ENCODE measurements at regions not wholly inside any gene's neighbourhood (a gene's known extent, or its start where the extent isn't known, plus 50 kb on each side); places are given as distances from the start of the nearest gene placed in this dataset.

GRCh38 chr4:187547316-187547715 lies 448.3 kb upstream of the ZFP42 start:
- CTCF ChIA-PET: no interaction called here
- Histone ChIP-seq H3K9me3 (ENCODE audit: control insufficient read depth, insufficient read depth, low read depth, low read length) (no peaks in the 10 kb centered on the region), H3K27ac (ENCODE audit: extremely low read depth, low read depth, low read length) (no peak overlapping the region), H3K36me3 (ENCODE audit: control insufficient read depth in 2 of 2, insufficient read depth in 1 of 2, low read length in 2 of 2) (no peaks in the 10 kb centered on the region), H3K4me1 (ENCODE audit: control insufficient read depth, insufficient read depth, low read length) (no peaks in the 10 kb centered on the region), H3K4me3 (ENCODE audit: low read depth, low read length) (no peak overlapping the region)
- no peak for TF ChIP-seq ZNF585B (tag by site-specific recombination; IDR thresholded peaks at IDR 0.05)
- no peak for TF ChIP-seq ZSCAN4 (tag by site-specific recombination; IDR thresholded peaks at IDR 0.05)
- no peak for TF ChIP-seq ZBTB10 (tag by site-specific recombination; IDR thresholded peaks at IDR 0.05)
- TF ChIP-seq ZNF837 (tag by site-specific recombination; IDR thresholded peaks at IDR 0.05): no peak
- TF ChIP-seq REPIN1 (tag by site-specific recombination; IDR thresholded peaks at IDR 0.05; ENCODE audit: low read depth): no peak
- TF ChIP-seq ZNF24 (tag by site-specific recombination; IDR thresholded peaks at IDR 0.05): no peak
- POLR2A ChIA-PET: no interaction called here

GRCh38 chr4:187550256-187550950 lies 445.2 kb upstream of the ZFP42 start:
- H3K4me3 ChIP-seq (ENCODE audit: low read depth, low read length): no peak overlapping the region
- H3K4me1 ChIP-seq (ENCODE audit: control insufficient read depth, insufficient read depth, low read length): no peaks in the 10 kb centered on the region
- no peak for TF ChIP-seq ZNF2 (tag by site-specific recombination; IDR thresholded peaks at IDR 0.05)
- no peaks in the 10 kb centered on the region for H3K36me3 ChIP-seq (ENCODE audit: control insufficient read depth in 2 of 2, insufficient read depth in 1 of 2, low read length in 2 of 2)
- H3K9me3 ChIP-seq (ENCODE audit: control insufficient read depth, insufficient read depth, low read depth, low read length): no peaks in the 10 kb centered on the region
- ChIA-PET POLR2A (no interaction called here), CTCF (no interaction called here)
- no peak overlapping the region for H3K27ac ChIP-seq (ENCODE audit: extremely low read depth, low read depth, low read length)

- no peaks in the 10 kb centered on the region for H3K4me1 ChIP-seq (ENCODE audit: control insufficient read depth, insufficient read depth, low read length)
- TF ChIP-seq BCL6B (tag by site-specific recombination; IDR thresholded peaks at IDR 0.05) (no peak), AEBP2 (tag by site-specific recombination; IDR thresholded peaks at IDR 0.05; ENCODE audit: borderline replicate concordance) (no peak), ZNF416 (tag by site-specific recombination; IDR thresholded peaks at IDR 0.05) (no peak), ZNF701 (tag by site-specific recombination; IDR thresholded peaks at IDR 0.05) (no peak), ZNF426 (tag by site-specific recombination; IDR thresholded peaks at IDR 0.05) (no peak), ZNF169 (tag by site-specific recombination; IDR thresholded peaks at IDR 0.05) (no peak), OVOL3 (tag by site-specific recombination; IDR thresholded peaks at IDR 0.05) (no peak), WT1 (tag by site-specific recombination; IDR thresholded peaks at IDR 0.05) (no peak), ZNF280D (tag by site-specific recombination; IDR thresholded peaks at IDR 0.05) (no peak), KLF8 (tag by site-specific recombination; IDR thresholded peaks at IDR 0.05) (no peak), ZFP3 (tag by site-specific recombination; IDR thresholded peaks at IDR 0.05; ENCODE audit: low read depth) (no peak), ZNF121 (tag by site-specific recombination; IDR thresholded peaks at IDR 0.05) (no peak), ZFHX2 (tag by site-specific recombination; conservative IDR thresholded peaks at IDR 0.05) (no peak), ZNF473 (tag by site-specific recombination; IDR thresholded peaks at IDR 0.05) (no peak), ZNF776 (tag by site-specific recombination; IDR thresholded peaks at IDR 0.05; ENCODE audit: borderline replicate concordance) (no peak)
- CTCF ChIA-PET: no interaction called here
- no peaks in the 10 kb centered on the region for H3K9me3 ChIP-seq (ENCODE audit: control insufficient read depth, insufficient read depth, low read depth, low read length)
- POLR2A ChIA-PET: no interaction called here
- no peaks in the 10 kb centered on the region for H3K36me3 ChIP-seq (ENCODE audit: control insufficient read depth in 2 of 2, insufficient read depth in 1 of 2, low read length in 2 of 2)
- no peak overlapping the region for H3K27ac ChIP-seq (ENCODE audit: extremely low read depth, low read depth, low read length)
- H3K4me3 ChIP-seq (ENCODE audit: low read depth, low read length): no peak overlapping the region
Measured at GRCh38 chr4:187552781-187553180, 442.8 kb upstream of the ZFP42 start.

Data from HEK293 (cell line).